ENCODE measurements at regions not wholly inside any gene's neighbourhood (a gene's known extent, or its start where the extent isn't known, plus 50 kb on each side); places are given as distances from the start of the nearest gene placed in this dataset.

DNA sequence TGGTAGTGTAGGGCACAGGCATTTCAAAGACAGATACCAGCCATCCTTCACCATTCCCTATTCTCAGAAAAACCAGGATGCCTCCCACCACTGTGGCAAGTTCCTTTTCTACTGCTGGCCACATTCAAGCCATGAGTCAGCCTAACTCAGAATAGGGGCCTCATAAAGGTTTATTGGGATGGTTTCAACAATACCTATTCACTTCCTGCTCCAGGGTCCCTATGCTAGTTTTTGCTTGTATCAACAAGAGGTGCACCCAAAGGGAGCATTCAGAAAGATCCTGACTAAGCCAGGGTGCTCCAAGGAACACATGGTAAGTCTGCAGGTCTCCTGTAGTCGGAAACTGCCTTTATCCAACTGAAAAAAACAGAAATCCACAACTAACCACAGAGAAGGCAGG, 76.9 kb upstream of the EGR2 start:
- TF ChIP-seq POLR2A (IDR thresholded peaks at IDR 0.05): no peak
- TF ChIP-seq, protein P1, sequence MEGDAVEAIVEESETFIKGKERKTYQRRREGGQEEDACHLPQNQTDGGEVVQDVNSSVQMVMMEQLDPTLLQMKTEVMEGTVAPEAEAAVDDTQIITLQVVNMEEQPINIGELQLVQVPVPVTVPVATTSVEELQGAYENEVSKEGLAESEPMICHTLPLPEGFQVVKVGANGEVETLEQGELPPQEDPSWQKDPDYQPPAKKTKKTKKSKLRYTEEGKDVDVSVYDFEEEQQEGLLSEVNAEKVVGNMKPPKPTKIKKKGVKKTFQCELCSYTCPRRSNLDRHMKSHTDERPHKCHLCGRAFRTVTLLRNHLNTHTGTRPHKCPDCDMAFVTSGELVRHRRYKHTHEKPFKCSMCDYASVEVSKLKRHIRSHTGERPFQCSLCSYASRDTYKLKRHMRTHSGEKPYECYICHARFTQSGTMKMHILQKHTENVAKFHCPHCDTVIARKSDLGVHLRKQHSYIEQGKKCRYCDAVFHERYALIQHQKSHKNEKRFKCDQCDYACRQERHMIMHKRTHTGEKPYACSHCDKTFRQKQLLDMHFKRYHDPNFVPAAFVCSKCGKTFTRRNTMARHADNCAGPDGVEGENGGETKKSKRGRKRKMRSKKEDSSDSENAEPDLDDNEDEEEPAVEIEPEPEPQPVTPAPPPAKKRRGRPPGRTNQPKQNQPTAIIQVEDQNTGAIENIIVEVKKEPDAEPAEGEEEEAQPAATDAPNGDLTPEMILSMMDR (IDR thresholded peaks at IDR 0.05): no peak
- Histone ChIP-seq H3K9me3 (no peaks in the 10 kb centered on the region), H3K4me1 (no peaks in the 10 kb centered on the region), H3K27me3 (peaks cover 0 to 7% (median 2%) of the 10 kb centered on the region in 9 donors), H3K36me3 (no peaks in the 10 kb centered on the region), H3K27ac (no peak overlapping the region), H3K4me3 (no peak overlapping the region)
- intact Hi-C loops (cut with DNase I): no loop called here
- no peak for ATAC-seq
- no peak for DNase-seq
- WGBS, 4 donors: 85 to 96% (median 94%) methylated on average over 1 of the region's 1 CpG

DNA sequence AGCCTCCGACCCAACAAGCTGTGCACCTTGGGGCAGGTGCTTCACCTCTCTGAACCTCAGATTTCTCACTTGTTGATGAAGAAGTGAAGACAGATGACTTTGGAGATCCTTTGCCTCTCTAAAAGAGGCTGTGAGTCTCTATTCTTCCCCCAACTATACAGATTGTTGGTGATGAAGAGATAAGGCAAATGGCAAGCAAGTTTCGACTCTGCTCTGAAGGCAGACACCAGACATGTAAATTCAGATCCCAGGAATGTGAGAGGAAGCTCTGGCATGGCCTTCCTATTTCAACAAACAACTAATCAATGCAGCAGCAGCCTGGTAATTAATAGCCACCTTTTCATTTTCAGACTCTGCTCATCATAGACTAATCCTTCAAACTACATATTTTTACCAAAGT, 74.2 kb upstream of the EGR2 start:
- Histone ChIP-seq H3K4me3 (no peak overlapping the region), H3K27me3 (peaks cover 0 to 7% (median 2%) of the 10 kb centered on the region in 9 donors), H3K27ac (no peak overlapping the region), H3K4me1 (peaks cover 0 to 4% (median 0%) of the 10 kb centered on the region in 12 donors), H3K9me3 (no peaks in the 10 kb centered on the region), H3K36me3 (no peaks in the 10 kb centered on the region)
- WGBS, 4 donors: 78 to 84% (median 80%) methylated on average over 2 of the region's 2 CpGs
- intact Hi-C loops (cut with DNase I): no loop called here
- DNase-seq (no peak), ATAC-seq (no peak)
- TF ChIP-seq, protein P1 (IDR thresholded peaks at IDR 0.05): no peak
- TF ChIP-seq POLR2A (IDR thresholded peaks at IDR 0.05): no peak

DNA sequence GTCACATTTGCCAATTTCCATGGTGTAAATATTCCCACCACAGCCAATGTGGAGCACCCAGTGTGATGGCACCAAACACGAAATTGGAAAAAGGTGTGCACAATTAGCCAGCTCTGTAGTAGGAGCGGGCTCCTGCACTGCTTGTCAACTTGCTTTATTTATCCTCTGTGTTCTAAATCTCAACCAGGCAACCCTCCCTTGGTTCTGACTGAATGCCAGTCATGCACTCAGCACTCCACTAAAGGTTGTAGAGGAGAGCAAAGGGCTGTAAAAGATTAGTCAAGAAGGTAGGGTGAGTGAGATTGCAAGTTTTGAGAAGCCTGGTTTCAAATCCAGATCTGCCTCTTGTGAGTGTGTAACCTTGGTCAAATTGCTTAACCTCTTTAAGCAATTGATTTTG, 71.5 kb upstream of the EGR2 start:
- H3K4me1 ChIP-seq: peaks cover 0 to 4% (median 0%) of the 10 kb centered on the region in 12 donors
- TF ChIP-seq, protein P1 (IDR thresholded peaks at IDR 0.05): no peak
- TF ChIP-seq POLR2A (IDR thresholded peaks at IDR 0.05): no peak
- no peak overlapping the region for H3K27ac ChIP-seq
- H3K9me3 ChIP-seq: no peaks in the 10 kb centered on the region
- ATAC-seq (peak in 3 of 4 donors; percentile 53 to 75 (median 55)), DNase-seq (no peak)
- H3K36me3 ChIP-seq: no peaks in the 10 kb centered on the region
- intact Hi-C loops (cut with DNase I): loop anchor here in 1 of 10 donors (10.0 kb wide), 1 partner anchor 53 kb away; no protein-coding TSS in a partner anchor
- H3K27me3 ChIP-seq: peaks cover 0 to 21% (median 3%) of the 10 kb centered on the region in 9 donors
- no peak overlapping the region for H3K4me3 ChIP-seq
- WGBS, 4 donors: 60 to 71% (median 69%) methylated on average over 2 of the region's 2 CpGs

GRCh38 chr10:62885684-62886461, 69.7 kb upstream of the EGR2 start:
- Histone ChIP-seq H3K27me3 (peaks cover 0 to 29% (median 3%) of the 10 kb centered on the region in 9 donors), H3K9me3 (no peaks in the 10 kb centered on the region), H3K27ac (no peak overlapping the region), H3K4me1 (peaks cover 0 to 4% (median 0%) of the 10 kb centered on the region in 12 donors), H3K4me3 (no peak overlapping the region), H3K36me3 (no peaks in the 10 kb centered on the region)
- no peak for TF ChIP-seq POLR2A (IDR thresholded peaks at IDR 0.05)
- TF ChIP-seq, protein P1 (IDR thresholded peaks at IDR 0.05): no peak
- ATAC-seq: peak; percentile 44 to 71 (median 56)
- WGBS, 4 donors: 35 to 49% (median 42%) methylated on average over 7 of the region's 7 CpGs
- peak in 1 of 5 donors; percentile 24 for DNase-seq
- intact Hi-C loops (cut with DNase I): loop anchor here in 1 of 10 donors (10.0 kb wide), 1 partner anchor 51 kb away; no protein-coding TSS in a partner anchor
